IMR-90 (cell line): ENCODE measurements at regions not wholly inside any gene's neighbourhood (a gene's known extent, or its start where the extent isn't known, plus 50 kb on each side); places are given as distances from the start of the nearest gene placed in this dataset.

ENCODE experiments used
- ATAC-seq: fragments of 200-7000 bp; cut with Tn5 transposase; 2 replicates; pipeline ENCODE4 v1.9.1; 2020; ENCODE audit warnings: low read depth, mild to moderate bottlenecking, moderate library complexity
- BruUV-seq: library from RNA; stranded (reverse); fragments of 400-500 nt; replicated peaks from 2 replicates; lab custom pipeline; 2021; lab: Mats Ljungman, UMichigan
- CTCF ChIA-PET: fragments of 300-600 bp; formaldehyde crosslinking; extraction: SDS; loops from one replicate; lab custom pipeline; 2021; ENCODE audit warnings: antibody characterized with exemption; lab: Yijun Ruan, JAX
- POLR2A ChIA-PET: fragments of 300-600 bp; sonication (Branson Sonifier 250); formaldehyde crosslinking; loops from one replicate; lab custom pipeline; 2022; ENCODE audit warnings: antibody characterized with exemption; ENCODE audit not compliant: unreplicated experiment; lab: Charles Lee
- DNase-seq: peaks from one replicate; pipeline ENCODE4 v3.0.0; 2013
- H2AFZ ChIP-seq: replicated peaks from 2 replicates; pipeline ENCODE3; 2013; ENCODE audit warnings: low read length, mild to moderate bottlenecking; ENCODE audit not compliant: poor library complexity
- H2AK5ac ChIP-seq: 2 replicates; pipeline ENCODE4 v1.6.1; 2013; ENCODE audit warnings: low read depth, low read length, inconsistent platforms
- H2AK9ac ChIP-seq: replicated peaks from 2 replicates; pipeline ENCODE3; 2013; ENCODE audit warnings: mild to moderate bottlenecking, low read depth, low read length, moderate library complexity; ENCODE audit not compliant: poor library complexity
- H2BK120ac ChIP-seq: 2 replicates; pipeline ENCODE4 v1.6.1; 2013; ENCODE audit warnings: low read depth, low read length, inconsistent platforms
- H2BK15ac ChIP-seq: 3 replicates; pipeline ENCODE4 v1.6.1; 2013; ENCODE audit warnings: low read depth, low read length, inconsistent platforms
- H2BK20ac ChIP-seq: 2 replicates; pipeline ENCODE4 v1.6.1; 2013; ENCODE audit warnings: low read depth, mild to moderate bottlenecking, inconsistent platforms, low read length, moderate library complexity
- H2BK5ac ChIP-seq: 2 replicates; pipeline ENCODE4 v1.6.1; 2013; ENCODE audit warnings: mild to moderate bottlenecking, low read depth, low read length, inconsistent platforms; ENCODE audit not compliant: poor library complexity, severe bottlenecking
- H3K14ac ChIP-seq: replicated peaks from 2 replicates; pipeline ENCODE4 v1.6.1; 2013; ENCODE audit warnings: low read depth, low read length, inconsistent platforms
- H3K18ac ChIP-seq: 2 replicates; pipeline ENCODE4 v1.6.1; 2013; ENCODE audit warnings: low read depth, low read length, control low read depth
- H3K23ac ChIP-seq: 2 replicates; pipeline ENCODE4 v1.6.1; 2013; ENCODE audit warnings: low read depth, low read length, inconsistent platforms
- H3K27ac ChIP-seq: 2 replicates; pipeline ENCODE4 v1.5.1; 2013; ENCODE audit warnings: mild to moderate bottlenecking, control low read depth, low read length; ENCODE audit not compliant: insufficient read depth
- H3K27me3 ChIP-seq: 2 replicates; pipeline ENCODE4 v1.6.1; 2013; ENCODE audit warnings: low read length; ENCODE audit not compliant: control insufficient read depth, insufficient read depth
- H3K36me3 ChIP-seq: 2 replicates; pipeline ENCODE4 v1.6.1; 2013; ENCODE audit warnings: low read length, mixed read lengths; ENCODE audit not compliant: control insufficient read depth, insufficient read depth
- H3K4ac ChIP-seq: 2 replicates; pipeline ENCODE4 v1.6.1; 2013; ENCODE audit warnings: low read depth, low read length, inconsistent platforms
- H3K4me1 ChIP-seq: 2 replicates; pipeline ENCODE4 v1.6.1; 2013; ENCODE audit warnings: low read length, mixed read lengths; ENCODE audit not compliant: control insufficient read depth, insufficient read depth
- H3K4me2 ChIP-seq: 2 replicates; pipeline ENCODE4 v1.6.1; 2013; ENCODE audit warnings: low read depth, mild to moderate bottlenecking, control low read depth, low read length, moderate library complexity
- H3K4me3 ChIP-seq: 2 replicates; pipeline ENCODE4 v1.5.1; 2013; ENCODE audit warnings: low read depth, mild to moderate bottlenecking, control low read depth, low read length, moderate library complexity; ENCODE audit not compliant: insufficient read depth
- H3K56ac ChIP-seq: 2 replicates; pipeline ENCODE4 v1.6.1; 2013; ENCODE audit warnings: low read length, inconsistent platforms; ENCODE audit not compliant: insufficient read depth; ENCODE audit errors: extremely low read depth
- H3K79me1 ChIP-seq, 2 experiments: 2 replicates each; pipeline ENCODE4 v1.6.1; 2013; ENCODE audit warnings: low read length in 2 of 2, inconsistent platforms in 1 of 2, low read depth in 1 of 2
- H3K9ac ChIP-seq: 2 replicates; pipeline ENCODE4 v1.6.1; 2013; ENCODE audit warnings: low read depth, low read length, control low read depth
- H3K9me1 ChIP-seq: 2 replicates; pipeline ENCODE4 v1.6.1; 2013; ENCODE audit warnings: low read length, inconsistent platforms; ENCODE audit not compliant: insufficient read depth
- H3K9me3 ChIP-seq: 2 replicates; pipeline ENCODE4 v1.6.1; 2013; ENCODE audit warnings: low read length; ENCODE audit not compliant: control insufficient read depth, insufficient read depth
- H4K20me1 ChIP-seq: 2 replicates; pipeline ENCODE4 v1.6.1; 2013; ENCODE audit warnings: low read length, inconsistent platforms; ENCODE audit not compliant: insufficient read depth
- H4K5ac ChIP-seq: 2 replicates; pipeline ENCODE4 v1.6.1; 2013; ENCODE audit warnings: mild to moderate bottlenecking, low read depth, low read length, control low read depth
- H4K8ac ChIP-seq, 2 experiments: 2 replicates each; pipeline ENCODE4 v1.6.1; 2013; ENCODE audit warnings: low read depth in 2 of 2, low read length in 2 of 2, control low read depth in 1 of 2, inconsistent platforms in 1 of 2
- H4K91ac ChIP-seq: 2 replicates; pipeline ENCODE4 v1.6.1; 2013; ENCODE audit warnings: low read depth, low read length, inconsistent platforms; ENCODE audit not compliant: insufficient read depth
- BHLHE40 ChIP-seq: fragments of 150-350 bp; IDR thresholded peaks from 2 replicates; pipeline ENCODE4 v1.6.1; 2016; ENCODE audit warnings: mild to moderate bottlenecking, low read depth, low read length
- CEBPB ChIP-seq: IDR thresholded peaks from 2 replicates; pipeline ENCODE4 v1.6.1; 2012; ENCODE audit warnings: low read depth, low read length, improper control_type of control experiment
- CHD1 ChIP-seq: IDR thresholded peaks from 2 replicates; pipeline ENCODE4 v1.6.1; 2012; ENCODE audit warnings: low read depth, low read length, improper control_type of control experiment
- CTCF ChIP-seq: conservative IDR thresholded peaks from 2 replicates; pipeline ENCODE4 v1.5.1; 2012; ENCODE audit warnings: mild to moderate bottlenecking, low read depth, low read length, improper control_type of control experiment
- ELK1 ChIP-seq: fragments of 150-350 bp; IDR thresholded peaks from 2 replicates; pipeline ENCODE4 v1.6.1; 2016; ENCODE audit warnings: low read depth, mild to moderate bottlenecking, low read length, moderate library complexity, borderline replicate concordance
- FOS ChIP-seq: fragments of 150-350 bp; IDR thresholded peaks from 2 replicates; pipeline ENCODE4 v1.6.1; 2016; ENCODE audit warnings: low read depth, low read length
- MAFK ChIP-seq: IDR thresholded peaks from 2 replicates; pipeline ENCODE4 v1.6.1; 2012; ENCODE audit warnings: low read depth, low read length, improper control_type of control experiment
- MAZ ChIP-seq: IDR thresholded peaks from 2 replicates; pipeline ENCODE4 v1.6.1; 2012; ENCODE audit warnings: low read depth, mild to moderate bottlenecking, low read length, improper control_type of control experiment, moderate library complexity, borderline replicate concordance
- MXI1 ChIP-seq: IDR thresholded peaks from 2 replicates; pipeline ENCODE4 v1.6.1; 2012; ENCODE audit warnings: low read depth, mild to moderate bottlenecking, low read length, moderate library complexity, borderline replicate concordance
- NFE2L2 ChIP-seq: fragments of 150-350 bp; IDR thresholded peaks from 2 replicates; pipeline ENCODE4 v1.6.1; 2016; ENCODE audit warnings: low read depth, mild to moderate bottlenecking, low read length
- POLR2A ChIP-seq: IDR thresholded peaks from 2 replicates; pipeline ENCODE4 v1.6.1; 2012; ENCODE audit warnings: mild to moderate bottlenecking, low read depth, low read length
- RAD21 ChIP-seq: IDR thresholded peaks from 2 replicates; pipeline ENCODE4 v1.6.1; 2012; ENCODE audit warnings: low read length, improper control_type of control experiment
- RCOR1 ChIP-seq: IDR thresholded peaks from 2 replicates; pipeline ENCODE4 v1.6.1; 2012; ENCODE audit warnings: mild to moderate bottlenecking, low read length, improper control_type of control experiment; ENCODE audit not compliant: insufficient replicate concordance
- RFX5 ChIP-seq: IDR thresholded peaks from 2 replicates; pipeline ENCODE4 v1.8.0; 2012; ENCODE audit warnings: low read depth, mild to moderate bottlenecking, low read length, moderate library complexity
- SMC3 ChIP-seq: fragments of 150-350 bp; IDR thresholded peaks from 2 replicates; pipeline ENCODE4 v1.6.1; 2016; ENCODE audit warnings: low read depth, mild to moderate bottlenecking, antibody characterized with exemption, low read length, moderate library complexity
- USF2 ChIP-seq: fragments of 150-350 bp; IDR thresholded peaks from 2 replicates; pipeline ENCODE4 v1.6.1; 2017; ENCODE audit warnings: mild to moderate bottlenecking, antibody characterized with exemption, low read length, low read depth
- WGBS, 2 experiments: methylation state at CpG; one replicate each; pipeline versions ENCODE4 v1.1.5 to v1.1.7; 2013; ENCODE audit warnings: missing lambda C conversion rate in 2 of 2; ENCODE audit not compliant: insufficient read length in 1 of 2; ENCODE audit errors: extremely low coverage in 2 of 2; 5-methylcytosine and 5-hydroxymethylcytosine counted together
- dilution Hi-C: fragments of 300-500 bp; cut with HindIII; formaldehyde crosslinking; loops from one replicate; pipeline ENCODE4 v1.14.3; 2018; ENCODE audit warnings: low sequenced_read_pairs; ENCODE audit not compliant: unreplicated experiment
- in situ Hi-C: fragments of 300-500 bp; cut with MboI; formaldehyde crosslinking; loops from 3 replicates; pipeline ENCODE4 v1.14.3; 2019; ENCODE audit warnings: low sequenced_read_pairs, inconsistent platforms, mixed read lengths
- intact Hi-C: fragments of 100-400 bp; cut with micrococcal nuclease; formaldehyde crosslinking; loops from 2 replicates; pipeline ENCODE4 v1.10.0; 2022

GRCh38 chr15:55044162-55044561 lies 152.6 kb downstream of the RSL24D1 start:
- peaks cover 7% of the 10 kb centered on the region for H3K9me3 ChIP-seq
- H3K27me3 ChIP-seq = no peaks in the 10 kb centered on the region
- in situ Hi-C loops = no loop called here
- dilution Hi-C loops = no loop called here
- ATAC-seq (no peak), DNase-seq (no peak)
- H3K23ac ChIP-seq = no peak overlapping the region
- H3K36me3 ChIP-seq = no peaks in the 10 kb centered on the region
- H4K91ac ChIP-seq = no peak overlapping the region
- no TSS peak for BruUV-seq
- H3K56ac ChIP-seq = no peak overlapping the region
- H2BK20ac ChIP-seq = no peak overlapping the region
- H3K9me1 ChIP-seq = no peaks in the 10 kb centered on the region
- no peaks in the 10 kb centered on the region for H3K4me1 ChIP-seq
- CTCF ChIA-PET = no interaction called here
- H4K8ac ChIP-seq = no peak overlapping the region
- H3K27ac ChIP-seq = no peak overlapping the region
- H3K4me2 ChIP-seq = no peak overlapping the region
- H3K14ac ChIP-seq = no peak overlapping the region
- intact Hi-C loops = no loop called here
- no CpG with 5 or more reads among the region's 2 CpGs for WGBS, 2 experiments
- H2BK5ac ChIP-seq = no peak overlapping the region
- H3K79me1 ChIP-seq = no peaks in the 10 kb centered on the region
- H3K4ac ChIP-seq = no peak overlapping the region
- no peak overlapping the region for H3K18ac ChIP-seq
- no peak overlapping the region for H3K4me3 ChIP-seq
- no peak overlapping the region for H2AFZ ChIP-seq
- no peak for TF ChIP-seq NFE2L2
- TF ChIP-seq POLR2A = no peak
- TF ChIP-seq CTCF = no peak
- no peak for TF ChIP-seq RAD21
- TF ChIP-seq RCOR1 = no peak
- no peak for TF ChIP-seq BHLHE40
- TF ChIP-seq CHD1 = no peak
- no peak for TF ChIP-seq FOS
- TF ChIP-seq MXI1 = no peak
- no peak for TF ChIP-seq USF2
- TF ChIP-seq MAFK = no peak
- TF ChIP-seq CEBPB = no peak
- no peak for TF ChIP-seq RFX5
- TF ChIP-seq MAZ = no peak
- no peak for TF ChIP-seq SMC3
- no peak for TF ChIP-seq ELK1
- H2BK120ac ChIP-seq = no peak overlapping the region
- H2BK15ac ChIP-seq = no peak overlapping the region
- POLR2A ChIA-PET = no interaction called here
- no peak overlapping the region for H4K5ac ChIP-seq
- no peak overlapping the region for H2AK5ac ChIP-seq
- no peak overlapping the region for H2AK9ac ChIP-seq
- H3K9ac ChIP-seq = no peak overlapping the region
- no peaks in the 10 kb centered on the region for H4K20me1 ChIP-seq
